PC-3 (cell line): ENCODE measurements at regions not wholly inside any gene's neighbourhood (a gene's known extent, or its start where the extent isn't known, plus 50 kb on each side); places are given as distances from the start of the nearest gene placed in this dataset.

Experiments used
- ATAC-seq: fragments of 200-7000 bp; cut with Tn5 transposase; 2 replicates; pipeline ENCODE4 v1.9.1; 2020; ENCODE audit warnings: mild to moderate bottlenecking, moderate library complexity
- BruUV-seq: library from RNA; stranded (reverse); fragments of 400-500 nt; replicated peaks from 2 replicates; lab custom pipeline; 2021; lab: Mats Ljungman, UMichigan
- CTCF ChIA-PET: fragments of 300-600 bp; sonication (Branson Sonifier 250); formaldehyde crosslinking; loops from one replicate; lab custom pipeline; 2022; ENCODE audit warnings: antibody characterized with exemption; lab: Charles Lee
- POLR2A ChIA-PET: fragments of 300-600 bp; sonication (Branson Sonifier 250); formaldehyde crosslinking; loops from one replicate; lab custom pipeline; 2022; ENCODE audit warnings: antibody characterized with exemption; ENCODE audit not compliant: unreplicated experiment; lab: Charles Lee
- DNase-seq: peaks from one replicate; pipeline ENCODE4 v3.0.0-alpha.2; 2015
- H2AFZ ChIP-seq: fragments of 300-600 bp; sonication (generic); 2 replicates; pipeline ENCODE4 v1.6.0; 2016; ENCODE audit warnings: antibody characterized with exemption, low read length
- H3F3A ChIP-seq: fragments of 300-600 bp; sonication (generic); one replicate; pipeline ENCODE4 v1.6.0; 2017; ENCODE audit warnings: antibody characterized with exemption, low read length, control low read depth, mild to moderate bottlenecking; ENCODE audit not compliant: unreplicated experiment
- H3K27ac ChIP-seq: fragments of 300-600 bp; sonication (generic); 2 replicates; pipeline ENCODE4 v1.5.1; 2016; ENCODE audit warnings: mild to moderate bottlenecking, low read length
- H3K27me3 ChIP-seq: fragments of 300-600 bp; sonication (generic); 2 replicates; pipeline ENCODE4 v1.6.1; 2016; ENCODE audit warnings: low read length, mixed read lengths
- H3K36me3 ChIP-seq: fragments of 300-600 bp; sonication (generic); 2 replicates; pipeline ENCODE4 v1.6.1; 2016; ENCODE audit warnings: low read depth, mixed run types, low read length, mixed read lengths
- H3K4me1 ChIP-seq: fragments of 300-600 bp; sonication (generic); 2 replicates; pipeline ENCODE4 v1.5.1; 2016; ENCODE audit warnings: low read length; ENCODE audit not compliant: insufficient read depth
- H3K4me2 ChIP-seq: fragments of 300-600 bp; sonication (generic); 2 replicates; pipeline ENCODE4 v1.6.0; 2016; ENCODE audit warnings: low read length
- H3K4me3 ChIP-seq: fragments of 300-600 bp; sonication (generic); 2 replicates; pipeline ENCODE4 v1.5.1; 2016; ENCODE audit warnings: mild to moderate bottlenecking, low read length, mixed read lengths
- H3K79me2 ChIP-seq: fragments of 300-600 bp; sonication (generic); 2 replicates; pipeline ENCODE4 v1.6.1; 2017; ENCODE audit warnings: low read length, mixed read lengths
- H3K9ac ChIP-seq: fragments of 300-600 bp; sonication (generic); 2 replicates; pipeline ENCODE4 v1.6.0; 2016; ENCODE audit warnings: mild to moderate bottlenecking, low read length
- H3K9me2 ChIP-seq: fragments of 300-600 bp; sonication (generic); replicated peaks from 2 replicates; pipeline ENCODE4 v1.6.1; 2016; ENCODE audit warnings: mixed run types, low read length, mixed read lengths
- H3K9me3 ChIP-seq: fragments of 300-600 bp; sonication (generic); 2 replicates; pipeline ENCODE4 v1.6.1; 2016; ENCODE audit warnings: low read length, mixed read lengths
- H4K20me1 ChIP-seq: fragments of 300-600 bp; sonication (generic); 2 replicates; pipeline ENCODE4 v1.6.1; 2016; ENCODE audit warnings: low read length, mixed read lengths
- CTCF ChIP-seq: fragments of 300-600 bp; sonication (generic); conservative IDR thresholded peaks from 2 replicates; pipeline ENCODE4 v1.5.1; 2017; ENCODE audit warnings: antibody characterized with exemption, low read depth, mild to moderate bottlenecking, low read length
- EZH2 ChIP-seq: fragments of 300-600 bp; sonication (generic); IDR thresholded peaks from one replicate; pipeline ENCODE4 v1.6.1; 2017; ENCODE audit warnings: antibody characterized with exemption, mild to moderate bottlenecking, low read length; ENCODE audit not compliant: unreplicated experiment
- EZH2phosphoT487 ChIP-seq: fragments of 300-600 bp; sonication (generic); IDR thresholded peaks from 2 replicates; pipeline ENCODE4 v1.6.1; 2018; ENCODE audit warnings: mild to moderate bottlenecking, antibody characterized with exemption, low read length, borderline replicate concordance
- intact Hi-C: fragments of 100-400 bp; cut with micrococcal nuclease; formaldehyde crosslinking; loops from 2 replicates; pipeline ENCODE4 v1.9.0; 2023

GRCh38 chr4:124428648-124429047 is 283.9 kb downstream of the ANKRD50 start:
- H3K4me3 ChIP-seq: peak overlapping the region; percentile 35; the same call in 1 of the 2 replicates
- H3K4me2 ChIP-seq: peak overlapping the region; percentile 60
- ATAC-seq (no peak), DNase-seq (no peak)
- no peaks in the 10 kb centered on the region for H3K36me3 ChIP-seq
- ChIA-PET POLR2A (interaction anchor here (0.7 kb wide), 1 partner anchor 1051 kb away, joined by 7 read pairs; no protein-coding TSS in a partner anchor), CTCF (interaction anchor here (1.0 kb wide), 1 partner anchor 95 kb away, joined by 3 read pairs; no protein-coding TSS in a partner anchor)
- no peaks in the 10 kb centered on the region for H3K9me2 ChIP-seq
- peaks cover 6% of the 10 kb centered on the region for H3F3A ChIP-seq
- H3K9me3 ChIP-seq: no peaks in the 10 kb centered on the region
- H3K79me2 ChIP-seq: no peaks in the 10 kb centered on the region
- no peak for TF ChIP-seq EZH2phosphoT487
- TF ChIP-seq CTCF: no peak
- TF ChIP-seq EZH2: no peak
- no peaks in the 10 kb centered on the region for H4K20me1 ChIP-seq
- no TSS peak for BruUV-seq
- no peaks in the 10 kb centered on the region for H3K27me3 ChIP-seq
- peaks cover 70% of the 10 kb centered on the region for H3K4me1 ChIP-seq
- H3K27ac ChIP-seq: peak overlapping the region; percentile 77
- intact Hi-C loops: loop anchor here (2.0 to 5.0 kb wide), 2 partner anchors 94 to 214 kb away; no protein-coding TSS in a partner anchor
- H2AFZ ChIP-seq: no peak overlapping the region
- peak overlapping the region; percentile 21; the same call in 1 of the 2 replicates for H3K9ac ChIP-seq

- TF ChIP-seq EZH2phosphoT487 (no peak), CTCF (no peak), EZH2 (no peak)
- Histone ChIP-seq H3K36me3 (no peaks in the 10 kb centered on the region), H3K9me2 (no peaks in the 10 kb centered on the region), H3K9ac (peak overlapping the region; percentile 39), H4K20me1 (no peaks in the 10 kb centered on the region), H3K4me1 (peaks cover 78% of the 10 kb centered on the region), H3K4me3 (peak overlapping the region; percentile 35; the same call in 1 of the 2 replicates), H3K9me3 (no peaks in the 10 kb centered on the region), H2AFZ (peak overlapping the region; percentile 66; the same call in 1 of the 2 replicates), H3F3A (peaks cover 6% of the 10 kb centered on the region), H3K27me3 (no peaks in the 10 kb centered on the region), H3K4me2 (peak overlapping the region; percentile 60), H3K27ac (peak overlapping the region; percentile 77), H3K79me2 (no peaks in the 10 kb centered on the region)
- intact Hi-C loops: loop anchor here (2.0 to 5.0 kb wide), 4 partner anchors 95 to 813 kb away; no protein-coding TSS in a partner anchor
- POLR2A ChIA-PET: no interaction called here
- no TSS peak for BruUV-seq
- CTCF ChIA-PET: interaction anchor here (1.0 kb wide), 1 partner anchor 96 kb away, joined by 3 read pairs; no protein-coding TSS in a partner anchor
- DNase-seq (peak; percentile 4), ATAC-seq (no peak)
Measured at GRCh38 chr4:124429746-124430250, 282.7 kb downstream of the ANKRD50 start.
